Skeletal muscle satellite cell (primary cell): ENCODE measurements at regions not wholly inside any gene's neighbourhood (a gene's known extent, or its start where the extent isn't known, plus 50 kb on each side); places are given as distances from the start of the nearest gene placed in this dataset.

ENCODE experiments used
- H3K27me3 ChIP-seq: 2 replicates; pipeline ENCODE4 v1.7.0; 2013; ENCODE audit warnings: low read length; ENCODE audit not compliant: control insufficient read depth, insufficient read depth
- H3K36me3 ChIP-seq: 2 replicates; pipeline ENCODE4 v1.7.0; 2013; ENCODE audit warnings: mild to moderate bottlenecking, control low read depth, low read length; ENCODE audit not compliant: insufficient read depth
- H3K4me1 ChIP-seq: 2 replicates; pipeline ENCODE4 v1.7.0; 2013; ENCODE audit warnings: low read length; ENCODE audit not compliant: control insufficient read depth, insufficient read depth
- H3K4me2 ChIP-seq: 2 replicates; pipeline ENCODE4 v1.7.0; 2013; ENCODE audit warnings: mild to moderate bottlenecking, low read length
- H3K4me3 ChIP-seq: 2 replicates; pipeline ENCODE4 v1.7.0; 2013; ENCODE audit warnings: low read length
- H3K9ac ChIP-seq: 2 replicates; pipeline ENCODE4 v1.7.0; 2013; ENCODE audit warnings: mild to moderate bottlenecking, low read depth, low read length, moderate library complexity
- H3K9me3 ChIP-seq: replicated peaks from 2 replicates; pipeline ENCODE4 v1.7.0; 2013; ENCODE audit warnings: mild to moderate bottlenecking, control low read depth, low read length

DNA sequence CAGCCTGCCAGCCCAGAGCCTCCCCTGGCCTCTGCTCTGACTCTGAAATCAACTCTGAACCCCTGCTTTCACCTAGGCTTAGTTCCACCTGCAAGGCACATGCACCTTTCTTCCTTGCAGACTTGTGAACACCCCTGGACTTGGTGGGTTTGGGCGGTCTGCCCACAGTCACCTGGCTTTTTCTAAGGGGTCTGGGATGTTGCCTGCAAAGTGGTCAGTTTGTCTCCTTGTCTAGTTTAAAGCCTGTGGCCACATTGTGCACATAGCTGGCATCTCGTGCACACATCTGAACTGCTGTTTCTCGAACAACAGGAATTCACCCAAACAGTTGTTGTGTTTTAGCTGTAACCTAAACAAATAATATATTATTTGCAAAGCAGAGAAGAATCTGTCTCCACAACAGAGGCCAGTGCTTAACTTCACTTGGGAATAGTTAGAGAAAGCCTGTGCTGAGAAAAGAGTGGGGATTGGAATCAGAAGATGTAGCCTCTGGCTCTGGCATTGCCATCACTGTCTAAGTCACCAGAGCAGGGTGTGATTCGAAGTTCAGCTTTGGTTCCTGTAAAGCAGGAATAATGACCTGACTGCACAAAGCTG is 108.5 kb downstream of the TMEM18 start:
- H3K4me2 ChIP-seq: peak overlapping the region; percentile 52
- no peaks in the 10 kb centered on the region for H3K36me3 ChIP-seq
- H3K4me1 ChIP-seq: no peaks in the 10 kb centered on the region
- H3K9ac ChIP-seq: no peak overlapping the region
- H3K27me3 ChIP-seq: no peaks in the 10 kb centered on the region
- no peak overlapping the region for H3K4me3 ChIP-seq
- H3K9me3 ChIP-seq: peaks cover 11% of the 10 kb centered on the region

DNA sequence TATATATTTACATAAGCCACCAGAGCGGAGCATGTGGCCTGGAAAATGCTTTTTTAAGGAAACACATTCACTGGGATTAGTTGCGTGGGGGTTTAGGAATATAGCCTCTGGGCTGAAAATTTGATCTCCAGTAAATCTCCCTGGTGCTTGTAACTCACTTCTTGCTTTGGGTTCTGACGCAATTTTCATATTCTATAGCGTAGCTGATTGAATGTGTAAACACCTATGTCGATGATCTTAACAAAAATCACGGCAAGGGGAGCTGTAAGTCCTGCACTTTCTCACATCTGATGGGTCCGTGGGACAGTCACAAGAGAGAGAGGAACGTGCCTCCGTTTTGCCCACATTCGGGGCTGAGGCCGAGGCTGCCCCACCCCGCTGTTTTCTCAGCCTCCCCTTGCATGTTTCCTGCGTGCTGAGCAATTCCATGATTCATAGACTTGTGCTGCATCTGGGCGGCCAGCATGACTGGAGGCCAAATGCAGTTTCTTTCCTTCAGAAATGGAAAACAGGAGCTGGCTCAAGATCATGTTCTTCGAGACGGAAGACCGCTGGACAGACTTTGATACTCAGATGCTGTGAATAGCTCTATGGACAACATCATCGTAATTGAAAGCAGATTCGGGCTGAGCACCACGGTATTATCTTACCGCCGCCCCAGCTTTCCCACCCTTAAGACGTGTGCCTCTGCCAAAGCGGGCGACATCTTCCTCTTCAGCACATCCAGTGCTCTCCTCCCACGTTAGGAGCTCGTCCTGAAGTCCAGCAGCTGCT is 109.2 kb downstream of the TMEM18 start:
- no peaks in the 10 kb centered on the region for H3K36me3 ChIP-seq
- no peak overlapping the region for H3K9ac ChIP-seq
- H3K4me3 ChIP-seq: no peak overlapping the region
- H3K4me1 ChIP-seq: no peaks in the 10 kb centered on the region
- peaks cover 15% of the 10 kb centered on the region for H3K9me3 ChIP-seq
- peak overlapping the region; percentile 52 for H3K4me2 ChIP-seq
- H3K27me3 ChIP-seq: no peaks in the 10 kb centered on the region

DNA sequence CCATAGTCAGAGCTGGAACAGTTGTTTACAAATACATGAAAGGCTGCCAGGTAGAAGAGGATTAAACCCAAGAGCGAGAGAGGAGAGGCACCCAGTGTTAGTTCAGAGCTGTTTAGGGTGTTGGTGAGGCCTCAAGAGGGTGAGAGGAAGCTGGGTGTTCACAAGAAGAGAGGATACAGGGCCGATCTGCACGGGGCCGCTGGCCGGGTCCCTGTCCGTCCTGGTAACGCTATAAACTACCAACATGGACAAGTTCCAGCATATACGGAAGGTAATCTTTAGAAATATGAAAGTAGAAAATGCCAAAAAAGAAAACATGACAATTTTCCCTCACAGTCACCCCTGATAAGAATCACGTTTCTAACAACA is 109.7 kb downstream of the TMEM18 start:
- Histone ChIP-seq H3K4me3 (no peak overlapping the region), H3K9me3 (peaks cover 13% of the 10 kb centered on the region), H3K4me1 (no peaks in the 10 kb centered on the region), H3K36me3 (no peaks in the 10 kb centered on the region), H3K27me3 (no peaks in the 10 kb centered on the region), H3K9ac (no peak overlapping the region), H3K4me2 (no peak overlapping the region)

DNA sequence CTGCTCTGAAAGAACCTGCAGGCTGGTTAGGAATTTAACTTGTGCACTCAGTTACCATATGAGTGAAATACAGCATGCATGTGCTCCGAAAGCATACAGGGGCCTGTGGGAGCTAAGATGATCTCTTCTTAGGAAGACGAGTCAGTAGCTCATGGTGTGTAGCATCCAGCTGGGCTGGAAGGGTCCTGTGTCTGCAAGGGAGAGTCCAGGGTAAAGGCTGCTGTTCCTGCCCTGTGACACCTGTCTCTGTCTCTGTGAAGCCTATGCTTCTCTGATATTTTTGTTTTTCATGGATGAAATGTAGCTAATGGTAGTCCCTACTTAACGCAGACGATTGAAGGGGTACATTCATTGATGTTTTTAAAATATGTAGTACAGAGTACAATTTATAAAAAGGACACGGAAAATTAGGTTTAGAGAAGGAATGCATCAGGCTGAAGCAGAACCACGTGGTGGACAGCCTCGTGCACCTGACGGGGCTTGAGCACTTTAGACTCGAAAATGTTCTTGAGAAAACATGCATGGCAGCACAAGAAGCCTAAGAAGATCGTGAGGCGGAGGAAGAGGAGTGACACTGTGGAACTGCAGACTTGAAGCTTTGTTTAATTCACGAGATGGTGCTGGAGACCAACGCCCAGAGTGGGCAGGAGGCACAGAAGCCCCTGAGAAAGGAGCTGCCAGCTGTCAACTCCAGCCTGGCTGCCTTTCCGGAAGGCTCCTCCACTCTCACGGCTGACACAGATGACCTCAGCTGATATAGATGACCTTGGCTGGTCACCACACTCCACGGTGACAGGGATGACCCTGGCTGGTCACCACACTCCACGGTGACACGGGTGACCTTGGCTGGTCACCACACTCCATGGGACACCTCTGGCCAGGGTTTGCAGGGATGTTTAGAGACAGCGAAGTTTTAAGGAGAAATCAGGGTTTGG is 110.6 kb downstream of the TMEM18 start:
- Histone ChIP-seq H3K4me3 (no peak overlapping the region), H3K4me2 (no peak overlapping the region)

DNA sequence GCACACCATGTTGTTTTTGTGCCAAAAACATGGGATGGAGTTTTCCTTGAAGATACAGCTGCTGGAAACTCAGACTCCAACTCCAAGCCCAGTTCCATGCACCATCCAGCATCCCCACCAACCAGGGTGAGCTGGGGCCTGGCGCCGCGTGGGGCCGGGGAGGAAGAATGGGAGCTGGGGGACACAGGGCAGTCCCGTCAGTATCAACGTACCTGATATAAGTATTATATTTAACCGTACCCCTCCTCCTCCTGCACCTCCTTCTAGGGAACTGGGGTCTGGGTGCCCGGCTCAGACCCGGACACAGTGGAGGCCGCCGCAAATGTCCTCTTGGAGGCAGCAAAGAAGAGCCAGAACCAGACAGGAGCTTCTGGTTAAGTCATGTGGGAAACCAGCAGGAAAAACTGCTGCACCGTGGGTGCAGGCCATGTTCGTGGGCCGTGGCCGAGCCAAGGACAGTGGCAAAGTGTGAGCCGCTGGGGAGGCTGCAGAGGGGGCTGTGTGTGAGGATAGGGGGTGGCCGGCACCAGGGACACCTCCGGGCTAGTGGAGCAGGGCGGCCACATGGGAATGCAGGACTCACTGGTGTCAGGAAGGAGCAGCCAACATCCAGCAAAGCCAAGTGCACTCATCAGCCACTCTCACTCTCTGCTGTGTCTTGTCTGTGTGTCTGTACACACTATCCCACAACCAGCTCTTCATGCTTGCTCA is 112.6 kb downstream of the TMEM18 start:
- Histone ChIP-seq H3K9me3 (peaks cover 13% of the 10 kb centered on the region), H3K9ac (no peak overlapping the region), H3K36me3 (no peaks in the 10 kb centered on the region), H3K4me3 (no peak overlapping the region), H3K4me1 (no peaks in the 10 kb centered on the region), H3K27me3 (no peaks in the 10 kb centered on the region), H3K4me2 (no peak overlapping the region)

More for the DNA sequence above, 110.6 kb downstream of the TMEM18 start:
- H3K27me3 ChIP-seq: no peaks in the 10 kb centered on the region
- H3K9ac ChIP-seq: no peak overlapping the region
- no peaks in the 10 kb centered on the region for H3K4me1 ChIP-seq
- no peaks in the 10 kb centered on the region for H3K36me3 ChIP-seq
- H3K9me3 ChIP-seq: peaks cover 13% of the 10 kb centered on the region

DNA sequence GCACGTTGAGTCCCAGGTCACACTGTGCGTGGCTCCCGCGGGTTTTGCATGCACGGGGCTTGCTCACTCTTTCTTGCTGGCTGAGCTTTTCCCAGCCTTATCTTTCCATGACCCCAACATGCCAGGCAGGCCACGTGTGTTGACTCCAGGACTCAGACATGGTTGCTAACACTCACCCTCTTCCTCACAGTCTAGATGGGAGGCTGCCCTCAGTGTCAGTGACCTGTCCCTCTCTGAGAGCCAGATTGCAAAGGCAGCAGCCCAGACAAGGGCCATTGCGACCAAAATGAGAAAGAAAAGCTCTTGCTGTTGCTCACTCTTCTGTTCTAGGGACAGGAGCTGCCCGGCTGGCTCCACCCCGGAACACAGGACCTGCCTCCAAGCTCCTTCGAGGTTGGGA is 113.7 kb downstream of the TMEM18 start:
- no peak overlapping the region for H3K9ac ChIP-seq
- no peaks in the 10 kb centered on the region for H3K36me3 ChIP-seq
- H3K9me3 ChIP-seq: peaks cover 13% of the 10 kb centered on the region
- no peak overlapping the region for H3K4me2 ChIP-seq
- no peaks in the 10 kb centered on the region for H3K4me1 ChIP-seq
- no peak overlapping the region for H3K4me3 ChIP-seq
- no peaks in the 10 kb centered on the region for H3K27me3 ChIP-seq

DNA sequence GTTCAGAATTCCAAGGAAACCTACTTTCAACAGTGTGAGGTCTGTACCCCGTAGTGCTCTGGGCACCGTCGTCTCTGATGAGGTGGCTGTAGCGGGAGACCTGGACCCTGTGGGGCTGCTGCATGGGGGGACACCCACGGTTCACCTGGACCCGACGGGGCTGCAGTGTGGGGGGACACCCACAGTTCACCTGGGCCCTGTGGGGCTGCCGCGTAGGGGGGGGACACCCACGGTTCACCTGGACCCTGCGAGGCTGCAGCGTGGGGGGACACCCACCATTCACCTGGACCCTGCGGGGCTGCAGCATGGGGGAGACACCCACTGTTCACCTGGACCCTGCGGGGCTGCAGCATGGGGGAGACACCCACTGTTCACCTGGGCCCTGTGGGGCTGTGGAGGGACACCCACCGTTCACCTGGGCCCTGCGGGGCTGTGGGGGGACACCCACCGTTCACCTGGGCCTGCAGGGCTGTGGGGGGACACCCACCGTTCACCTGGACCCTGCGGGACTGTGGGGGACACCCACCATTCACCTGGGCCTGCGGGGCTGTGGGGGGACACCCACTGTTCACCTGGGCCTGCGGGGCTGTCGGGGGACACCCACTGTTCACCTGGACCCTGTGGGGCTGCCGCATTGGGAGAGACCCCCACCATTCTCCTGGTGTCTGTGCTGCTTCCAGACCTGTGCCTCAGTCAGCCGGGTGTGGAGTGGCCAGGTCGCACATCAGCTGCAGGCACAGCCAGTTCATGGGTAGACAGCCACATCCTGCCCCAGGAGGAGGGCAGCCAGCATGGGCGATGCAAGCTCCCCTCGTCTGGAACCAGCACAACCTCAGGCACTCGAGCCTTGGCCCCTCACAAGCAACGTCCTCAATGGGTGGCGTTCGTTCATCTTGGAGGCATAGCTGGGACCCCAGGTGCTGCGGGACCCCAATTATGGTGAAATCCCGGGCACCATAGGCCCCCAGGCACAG is 114.5 kb downstream of the TMEM18 start:
- H3K9ac ChIP-seq: no peak overlapping the region
- no peaks in the 10 kb centered on the region for H3K4me1 ChIP-seq
- no peaks in the 10 kb centered on the region for H3K36me3 ChIP-seq
- H3K27me3 ChIP-seq: no peaks in the 10 kb centered on the region
- H3K9me3 ChIP-seq: peaks cover 16% of the 10 kb centered on the region
- H3K4me3 ChIP-seq: no peak overlapping the region
- H3K4me2 ChIP-seq: no peak overlapping the region

DNA sequence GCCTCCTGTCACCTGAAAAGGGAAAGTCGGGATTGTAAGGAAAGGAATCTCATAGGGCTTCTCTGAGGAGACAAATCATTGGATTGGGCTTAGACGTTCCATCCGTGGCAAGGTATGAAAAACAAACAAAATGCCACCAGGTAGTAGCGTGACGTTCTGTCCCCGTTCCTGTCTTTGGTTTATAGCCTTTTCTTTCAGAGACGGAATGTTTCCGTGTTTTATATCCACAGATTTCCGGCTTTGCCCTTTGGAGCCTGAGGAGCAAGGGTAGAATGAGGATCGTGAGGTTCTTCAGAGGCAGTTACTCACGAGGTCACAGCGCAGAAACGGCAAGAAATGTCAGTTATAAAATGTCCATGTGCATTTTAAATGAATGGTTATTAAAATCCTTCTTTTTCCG is 118.3 kb downstream of the TMEM18 start:
- H3K9ac ChIP-seq: no peak overlapping the region
- no peaks in the 10 kb centered on the region for H3K27me3 ChIP-seq
- H3K36me3 ChIP-seq: no peaks in the 10 kb centered on the region
- peaks cover 21% of the 10 kb centered on the region for H3K9me3 ChIP-seq
- no peak overlapping the region for H3K4me3 ChIP-seq
- no peaks in the 10 kb centered on the region for H3K4me1 ChIP-seq
- H3K4me2 ChIP-seq: no peak overlapping the region

DNA sequence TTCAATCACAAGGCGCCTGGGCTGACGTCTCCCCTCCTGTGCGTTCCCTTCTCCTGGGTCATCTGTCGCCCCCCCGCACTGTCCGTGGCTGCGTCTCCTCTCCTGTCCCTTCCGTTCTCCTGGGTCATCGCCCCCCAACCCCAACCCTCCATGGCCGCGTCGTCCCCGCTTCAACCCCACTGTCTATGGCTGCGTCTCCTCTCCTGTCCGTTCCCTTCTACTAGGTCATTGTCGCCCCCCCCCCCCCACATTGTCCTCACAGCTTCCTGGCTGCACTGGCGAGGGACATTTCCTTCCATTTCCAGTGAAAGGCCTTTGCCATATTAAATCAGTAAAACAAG is 118.9 kb downstream of the TMEM18 start:
- Histone ChIP-seq H3K9me3 (peaks cover 15% of the 10 kb centered on the region), H3K36me3 (no peaks in the 10 kb centered on the region), H3K4me3 (no peak overlapping the region), H3K4me1 (no peaks in the 10 kb centered on the region), H3K4me2 (no peak overlapping the region), H3K27me3 (no peaks in the 10 kb centered on the region), H3K9ac (no peak overlapping the region)

DNA sequence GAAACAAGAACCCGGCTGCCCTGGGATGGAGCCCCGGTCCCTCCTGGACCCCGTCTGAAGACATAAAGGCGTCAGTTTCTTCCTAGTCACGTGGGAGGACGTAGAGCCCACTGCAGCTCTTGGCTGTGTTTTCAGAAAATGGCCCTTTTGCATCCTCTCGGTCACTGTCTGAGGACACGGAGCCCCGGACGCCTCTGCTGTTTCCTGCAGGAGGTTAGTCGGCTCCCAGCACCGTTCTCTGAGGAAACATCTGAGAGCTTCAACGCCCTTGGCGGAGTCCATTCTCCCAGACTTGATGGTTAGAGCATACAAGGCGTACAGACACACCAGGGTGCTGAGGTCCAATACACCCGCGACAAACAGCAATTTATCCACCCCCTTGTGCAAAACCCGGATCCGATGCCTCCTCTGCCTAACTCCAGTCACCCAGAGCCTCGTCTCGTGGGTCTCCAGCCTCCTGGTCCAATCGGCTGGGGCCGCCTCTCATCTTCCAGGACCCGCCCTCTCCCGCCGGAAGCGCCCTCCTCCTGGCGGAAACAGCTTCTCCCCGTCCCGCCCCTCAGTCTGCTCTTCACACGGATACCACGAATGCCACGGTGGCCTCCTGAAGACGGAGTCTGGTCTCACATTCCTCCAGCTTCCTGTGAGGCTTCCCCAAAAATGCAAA is 119.4 kb downstream of the TMEM18 start:
- Histone ChIP-seq H3K4me1 (no peaks in the 10 kb centered on the region), H3K4me2 (no peak overlapping the region), H3K27me3 (no peaks in the 10 kb centered on the region), H3K36me3 (no peaks in the 10 kb centered on the region), H3K9me3 (peaks cover 18% of the 10 kb centered on the region), H3K4me3 (no peak overlapping the region), H3K9ac (no peak overlapping the region)
